K562 (cell line): ENCODE measurements at regions not wholly inside any gene's neighbourhood (a gene's known extent, or its start where the extent isn't known, plus 50 kb on each side); places are given as distances from the start of the nearest gene placed in this dataset.

Experiments
- GATAD2B ChIP-seq: fragments of 450-650 bp; IDR thresholded peaks from 2 replicates; pipeline ENCODE4 v1.6.1; 2017; ENCODE audit warnings: mild to moderate bottlenecking, borderline replicate concordance
- NR2C1 ChIP-seq, 2 experiments: fragments of 450-650 bp; IDR thresholded peaks; 2 replicates each; pipeline ENCODE4 v1.6.1; 2017; ENCODE audit warnings: mild to moderate bottlenecking in 2 of 2, antibody characterized with exemption in 1 of 2, inconsistent platforms in 1 of 2, missing compliant biosample characterization in 1 of 2, missing genetic modification characterization in 1 of 2
- SRSF3 ChIP-seq: fragments of 200-400 bp; formaldehyde crosslinking; IDR thresholded peaks from 2 replicates; pipeline ENCODE4 v1.6.1; 2016; ENCODE audit warnings: mild to moderate bottlenecking, low read length, moderate library complexity; ENCODE audit not compliant: insufficient read depth
- ZNF41 ChIP-seq: fragments of 250-450 bp; sonication (Bioruptor Pico); conservative IDR thresholded peaks from 2 replicates; pipeline ENCODE4 v1.4.0; 2020; ENCODE audit warnings: mild to moderate bottlenecking
- ZNF668 ChIP-seq: fragments of 250-450 bp; sonication (Bioruptor Pico); IDR thresholded peaks from 2 replicates; pipeline ENCODE4 v1.8.0; 2022; ENCODE audit warnings: mild to moderate bottlenecking, inconsistent platforms
- TF ChIP-seq, protein P1 (sequence below): fragments of 450-650 bp; IDR thresholded peaks from 2 replicates; pipeline ENCODE4 v1.6.1; 2018; ENCODE audit warnings: mild to moderate bottlenecking, low read depth; ENCODE audit not compliant: partially characterized antibody
- TF ChIP-seq, protein P2 (sequence below): fragments of 250-450 bp; sonication (Bioruptor Pico); IDR thresholded peaks from 2 replicates; pipeline ENCODE4 v1.9.0; 2021; ENCODE audit warnings: mild to moderate bottlenecking, inconsistent platforms
- TF ChIP-seq, protein P3 (sequence below): IDR thresholded peaks from 2 replicates; pipeline ENCODE4 v1.6.1; 2011; ENCODE audit not compliant: insufficient read length; ENCODE audit errors: extremely low read depth

DNA sequence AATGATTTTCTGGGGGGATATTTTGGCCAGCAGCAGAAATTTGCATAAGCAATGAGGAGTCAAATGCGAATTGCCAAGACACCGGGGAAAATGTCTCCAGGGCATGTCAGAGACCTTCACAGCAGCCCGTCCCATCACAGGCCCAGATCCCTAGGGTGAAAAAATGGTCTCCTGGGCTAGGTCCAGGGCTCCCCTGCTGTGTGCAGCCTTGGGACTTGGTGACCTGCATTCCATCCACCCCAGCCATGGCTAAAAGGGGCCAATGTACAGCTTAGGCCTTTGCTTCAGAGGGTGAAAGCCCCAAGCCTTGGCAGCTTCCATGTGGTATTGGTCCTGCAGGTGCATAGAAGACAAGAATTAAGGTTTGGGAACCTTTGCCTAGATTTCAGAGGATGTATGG is 534.5 kb upstream of the MEF2C start (continued):
- TF ChIP-seq, protein P1, sequence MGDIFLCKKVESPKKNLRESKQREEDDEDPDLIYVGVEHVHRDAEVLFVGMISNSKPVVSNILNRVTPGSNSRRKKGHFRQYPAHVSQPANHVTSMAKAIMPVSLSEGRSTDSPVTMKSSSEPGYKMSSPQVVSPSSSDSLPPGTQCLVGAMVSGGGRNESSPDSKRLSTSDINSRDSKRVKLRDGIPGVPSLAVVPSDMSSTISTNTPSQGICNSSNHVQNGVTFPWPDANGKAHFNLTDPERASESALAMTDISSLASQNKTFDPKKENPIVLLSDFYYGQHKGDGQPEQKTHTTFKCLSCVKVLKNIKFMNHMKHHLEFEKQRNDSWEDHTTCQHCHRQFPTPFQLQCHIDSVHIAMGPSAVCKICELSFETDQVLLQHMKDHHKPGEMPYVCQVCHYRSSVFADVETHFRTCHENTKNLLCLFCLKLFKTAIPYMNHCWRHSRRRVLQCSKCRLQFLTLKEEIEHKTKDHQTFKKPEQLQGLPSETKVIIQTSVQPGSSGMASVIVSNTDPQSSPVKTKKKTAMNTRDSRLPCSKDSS, result no peak
- TF ChIP-seq, protein P2, sequence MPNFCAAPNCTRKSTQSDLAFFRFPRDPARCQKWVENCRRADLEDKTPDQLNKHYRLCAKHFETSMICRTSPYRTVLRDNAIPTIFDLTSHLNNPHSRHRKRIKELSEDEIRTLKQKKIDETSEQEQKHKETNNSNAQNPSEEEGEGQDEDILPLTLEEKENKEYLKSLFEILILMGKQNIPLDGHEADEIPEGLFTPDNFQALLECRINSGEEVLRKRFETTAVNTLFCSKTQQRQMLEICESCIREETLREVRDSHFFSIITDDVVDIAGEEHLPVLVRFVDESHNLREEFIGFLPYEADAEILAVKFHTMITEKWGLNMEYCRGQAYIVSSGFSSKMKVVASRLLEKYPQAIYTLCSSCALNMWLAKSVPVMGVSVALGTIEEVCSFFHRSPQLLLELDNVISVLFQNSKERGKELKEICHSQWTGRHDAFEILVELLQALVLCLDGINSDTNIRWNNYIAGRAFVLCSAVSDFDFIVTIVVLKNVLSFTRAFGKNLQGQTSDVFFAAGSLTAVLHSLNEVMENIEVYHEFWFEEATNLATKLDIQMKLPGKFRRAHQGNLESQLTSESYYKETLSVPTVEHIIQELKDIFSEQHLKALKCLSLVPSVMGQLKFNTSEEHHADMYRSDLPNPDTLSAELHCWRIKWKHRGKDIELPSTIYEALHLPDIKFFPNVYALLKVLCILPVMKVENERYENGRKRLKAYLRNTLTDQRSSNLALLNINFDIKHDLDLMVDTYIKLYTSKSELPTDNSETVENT (CRISPR knock-in tag), result no peak
- TF ChIP-seq ZNF668 (CRISPR knock-in tag) (no peak), GATAD2B (no peak), NR2C1 (IDR thresholded peaks at IDR 0.05) (no peak), NR2C1 (tag; IDR thresholded peaks at IDR 0.05) (no peak), ZNF41 (no peak), SRSF3 (no peak)
- TF ChIP-seq, protein P3, sequence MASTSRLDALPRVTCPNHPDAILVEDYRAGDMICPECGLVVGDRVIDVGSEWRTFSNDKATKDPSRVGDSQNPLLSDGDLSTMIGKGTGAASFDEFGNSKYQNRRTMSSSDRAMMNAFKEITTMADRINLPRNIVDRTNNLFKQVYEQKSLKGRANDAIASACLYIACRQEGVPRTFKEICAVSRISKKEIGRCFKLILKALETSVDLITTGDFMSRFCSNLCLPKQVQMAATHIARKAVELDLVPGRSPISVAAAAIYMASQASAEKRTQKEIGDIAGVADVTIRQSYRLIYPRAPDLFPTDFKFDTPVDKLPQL, result no peak
